HG02610 (cell line): ENCODE measurements at regions not wholly inside any gene's neighbourhood (a gene's known extent, or its start where the extent isn't known, plus 50 kb on each side); places are given as distances from the start of the nearest gene placed in this dataset.
"Not testable (repeated sequence)": the region's sequence is repeated elsewhere in the genome, so short reads cannot be mapped to it uniquely, and the experiment has no call there.

Experiments
- ATAC-seq: cut with Tn5 transposase; IDR thresholded peaks from one replicate; pipeline ENCODE4 v1.9.1; 2021; ENCODE audit warnings: mild to moderate bottlenecking, moderate library complexity; ENCODE audit not compliant: unreplicated experiment

DNA sequence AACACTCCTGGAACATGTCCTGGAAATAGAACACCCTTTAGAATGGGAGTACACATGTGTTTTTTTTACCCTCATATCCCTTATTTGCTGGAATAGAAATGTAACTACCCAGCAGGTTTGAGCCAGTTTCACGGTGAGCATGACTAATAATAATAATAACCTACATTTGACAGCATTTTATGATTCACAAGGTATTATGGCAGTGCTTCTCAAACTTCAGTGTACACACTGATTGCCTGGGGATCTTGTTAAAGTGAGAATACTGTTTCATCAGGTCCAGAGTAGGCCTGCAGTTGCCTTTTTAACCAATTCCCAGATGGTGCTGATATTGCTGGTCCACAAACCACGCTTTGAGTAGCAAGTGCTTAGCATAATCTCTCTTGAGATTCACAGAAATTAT lies 63.9 kb downstream of the NFKBIZ start:
- ATAC-seq, result peak; percentile 45

DNA sequence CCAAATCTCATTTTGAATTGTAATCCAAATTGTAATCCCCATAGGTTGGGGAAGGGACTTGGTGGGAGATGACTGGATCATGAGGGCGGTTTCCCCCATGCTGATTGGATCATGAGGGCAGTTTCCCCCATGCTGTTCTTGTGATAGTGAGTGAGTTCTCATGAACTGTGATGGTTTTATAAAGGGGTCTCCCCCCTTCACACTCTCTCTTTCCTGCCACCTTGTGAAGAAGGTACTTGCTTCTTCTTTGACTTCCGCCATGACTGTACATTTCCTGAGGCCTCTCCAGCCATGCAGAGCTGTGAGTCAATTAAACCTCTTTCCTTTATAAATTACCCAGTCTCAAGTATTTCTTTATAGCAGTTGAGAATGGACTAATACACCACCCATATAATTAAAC lies 68.4 kb downstream of the NFKBIZ start:
- ATAC-seq, result not testable (repeated sequence)

DNA sequence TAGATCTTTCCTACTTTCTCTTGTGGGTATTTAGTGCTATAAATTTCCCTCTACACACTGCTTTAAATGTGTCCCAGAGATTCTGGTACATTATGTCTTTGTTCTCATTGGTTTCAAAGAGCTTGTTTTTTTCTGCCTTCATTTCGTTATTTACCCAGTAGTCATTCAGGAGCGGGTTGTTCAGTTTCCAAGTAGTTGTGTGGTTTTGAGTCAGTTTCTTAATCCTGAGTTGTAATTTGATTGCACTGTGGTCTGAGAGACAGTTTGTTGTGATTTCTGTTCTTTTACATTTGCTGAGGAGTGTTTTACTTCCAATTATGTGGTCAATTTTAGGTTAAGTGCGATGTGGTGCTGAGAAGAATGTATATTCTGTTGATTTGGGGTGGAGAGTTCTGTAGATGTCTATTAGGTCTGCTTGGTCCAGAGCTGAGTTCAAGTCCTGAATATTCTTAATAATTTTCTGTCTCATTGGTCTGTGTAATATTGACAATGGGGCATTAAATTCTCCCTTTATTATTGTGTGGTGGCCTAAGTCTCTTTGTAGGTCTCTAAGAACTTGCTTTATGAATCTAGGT lies 72.9 kb downstream of the NFKBIZ start:
- ATAC-seq, result not testable (repeated sequence)

DNA sequence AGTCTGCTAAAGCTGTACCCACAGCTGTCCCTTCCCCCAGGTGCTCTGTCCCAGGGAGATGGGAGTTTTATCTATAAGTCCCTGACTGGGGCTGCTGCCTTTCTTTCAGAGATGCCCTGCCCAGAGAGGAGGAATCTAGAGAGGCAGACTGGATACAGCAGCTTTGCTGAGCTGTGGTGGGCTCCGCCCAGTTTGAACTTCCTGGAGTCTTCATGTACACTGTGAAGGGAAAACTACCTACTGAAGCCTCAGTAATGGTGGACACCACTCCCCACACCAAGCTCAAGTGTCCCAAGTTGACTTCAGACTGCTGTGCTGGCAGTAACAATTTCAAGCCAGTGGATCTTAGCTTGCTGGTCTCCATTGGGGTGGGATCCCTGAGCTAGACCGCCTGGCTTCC lies 75.3 kb downstream of the NFKBIZ start:
- ATAC-seq, result peak; percentile 45

DNA sequence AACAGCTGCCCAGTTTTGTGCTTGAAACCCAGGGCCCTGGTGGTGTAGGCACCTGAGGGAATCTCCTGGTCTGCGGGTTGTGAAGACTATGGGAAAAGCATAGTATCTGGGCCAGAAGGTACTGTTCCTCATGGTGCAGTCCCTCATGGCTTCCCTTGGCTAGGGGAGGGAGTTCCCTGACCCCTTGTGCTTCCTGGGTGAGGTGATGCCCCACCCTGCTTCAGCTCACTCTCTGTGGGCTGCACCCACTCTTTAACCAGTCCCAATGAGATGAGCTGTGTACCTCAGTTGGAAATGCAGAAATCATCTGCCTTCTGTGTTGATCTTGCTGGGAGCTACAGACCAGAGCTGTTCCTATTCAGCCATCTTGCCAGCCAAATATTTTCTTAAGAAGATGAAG lies 75.8 kb downstream of the NFKBIZ start:
- not testable (repeated sequence) for ATAC-seq

DNA sequence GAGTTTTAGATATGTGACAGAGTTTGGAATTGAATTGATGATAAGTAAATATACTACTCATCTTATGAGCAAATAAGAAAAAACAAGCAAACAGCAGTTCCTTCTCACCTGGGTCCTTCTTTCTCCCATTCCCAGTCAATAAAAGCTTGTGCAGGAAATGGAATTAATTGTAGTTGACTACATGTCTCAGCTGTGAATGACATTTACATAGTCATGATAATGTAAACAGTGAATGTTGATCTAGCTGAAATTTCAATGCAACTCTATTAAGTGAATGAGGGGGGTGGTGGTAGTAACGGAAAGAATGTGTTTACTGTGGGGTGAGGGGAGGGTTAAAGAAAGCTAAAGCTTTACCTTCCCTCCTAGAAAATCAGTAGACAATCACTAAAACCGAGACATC lies 76.2 kb downstream of the NFKBIZ start:
- ATAC-seq, result no peak

DNA sequence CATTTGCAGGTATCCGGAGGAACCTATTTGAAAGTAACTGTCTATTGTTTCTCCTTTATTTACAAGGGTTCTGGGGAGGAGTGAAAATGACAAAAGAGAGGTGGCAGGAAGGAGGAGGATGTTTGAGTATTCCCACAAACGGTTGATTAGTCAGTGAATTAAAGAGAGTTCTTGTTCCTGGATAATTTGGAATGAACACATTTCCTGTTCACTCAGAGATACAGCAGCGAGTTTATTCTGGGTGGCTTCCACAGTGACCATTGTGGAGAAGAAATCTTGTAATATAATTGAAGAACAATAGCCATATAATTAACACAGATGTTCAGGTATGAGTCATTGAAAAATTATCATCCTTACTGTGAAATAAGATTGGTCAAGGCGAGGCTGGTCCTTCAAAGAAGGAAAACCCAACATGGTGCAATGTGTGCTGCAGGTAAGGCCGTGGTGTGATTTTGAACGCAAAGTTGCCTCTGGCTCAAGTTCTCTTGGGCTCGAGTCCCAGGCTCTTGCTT lies 77.3 kb downstream of the NFKBIZ start:
- ATAC-seq, result no peak

DNA sequence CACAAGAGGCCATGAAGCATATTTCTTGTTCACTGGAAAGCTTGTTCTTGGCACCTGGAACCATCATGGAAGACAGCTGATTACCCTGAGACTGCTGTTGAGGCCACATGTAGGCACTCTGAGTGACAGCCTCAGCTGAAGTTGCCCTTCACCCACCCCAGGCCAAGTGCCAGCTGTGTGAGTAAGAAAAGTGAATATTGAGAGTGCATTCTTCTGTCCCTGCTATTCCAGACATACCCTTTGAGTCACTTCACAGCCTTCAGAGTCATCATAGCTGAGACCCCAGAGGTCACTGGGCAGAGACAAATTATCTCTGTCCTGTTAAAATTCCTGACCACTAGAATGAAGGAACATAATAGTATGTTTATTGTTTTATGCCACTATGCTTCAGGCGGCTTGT lies 79.6 kb downstream of the NFKBIZ start:
- ATAC-seq, result no peak

DNA sequence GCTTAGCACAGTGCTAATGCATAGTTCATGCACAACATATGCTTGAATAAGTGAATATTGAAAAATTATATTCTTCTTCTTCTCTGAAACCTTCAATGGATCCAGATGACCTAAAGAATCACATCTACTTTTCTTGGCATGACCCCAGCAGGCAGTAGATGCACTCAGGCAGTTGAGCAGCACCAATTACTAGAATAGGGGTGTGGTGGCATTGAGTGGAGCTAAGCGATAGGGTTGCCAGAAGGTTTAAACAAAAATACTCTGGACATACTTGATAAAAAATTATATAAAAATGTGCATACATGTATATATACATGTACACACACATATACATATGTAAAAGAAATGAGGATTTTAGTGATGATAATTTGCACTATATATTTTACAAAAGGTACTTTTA lies 81.8 kb downstream of the NFKBIZ start:
- no peak for ATAC-seq

DNA sequence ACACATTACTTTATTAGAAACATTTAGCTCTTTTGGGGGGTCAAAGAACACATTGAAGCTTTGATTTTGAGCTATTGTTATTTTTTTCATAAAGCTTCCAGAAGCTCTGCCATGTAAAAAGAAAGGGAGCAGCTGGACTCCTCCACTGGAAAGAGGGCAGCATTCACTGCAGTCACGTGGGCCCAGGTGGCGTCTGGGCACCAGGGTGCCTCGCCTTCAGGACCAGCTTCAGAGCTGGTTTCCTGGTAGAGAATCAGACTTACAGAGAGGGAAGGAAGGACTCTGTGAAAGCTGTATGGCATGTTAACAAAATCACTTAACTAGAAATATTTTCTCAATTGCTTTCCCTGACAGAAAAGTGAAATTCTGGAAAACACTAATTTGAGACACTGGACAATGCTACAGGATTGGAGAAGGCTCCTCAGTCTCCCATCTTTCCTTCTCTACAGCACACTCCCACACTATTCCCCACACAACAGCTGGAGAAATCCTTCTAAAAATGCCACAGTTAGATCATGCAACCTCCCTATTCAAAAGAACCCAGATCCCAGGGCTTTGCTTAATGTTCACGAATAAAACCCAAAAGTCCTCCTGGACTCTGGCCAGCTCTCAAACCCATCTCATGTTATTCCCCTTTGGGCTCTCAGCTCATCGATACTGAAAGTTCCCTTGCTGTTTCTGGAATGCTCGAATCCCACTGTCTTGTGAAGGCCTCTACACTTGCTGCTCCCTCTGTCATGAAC lies 83.2 kb downstream of the NFKBIZ start:
- no peak for ATAC-seq

DNA sequence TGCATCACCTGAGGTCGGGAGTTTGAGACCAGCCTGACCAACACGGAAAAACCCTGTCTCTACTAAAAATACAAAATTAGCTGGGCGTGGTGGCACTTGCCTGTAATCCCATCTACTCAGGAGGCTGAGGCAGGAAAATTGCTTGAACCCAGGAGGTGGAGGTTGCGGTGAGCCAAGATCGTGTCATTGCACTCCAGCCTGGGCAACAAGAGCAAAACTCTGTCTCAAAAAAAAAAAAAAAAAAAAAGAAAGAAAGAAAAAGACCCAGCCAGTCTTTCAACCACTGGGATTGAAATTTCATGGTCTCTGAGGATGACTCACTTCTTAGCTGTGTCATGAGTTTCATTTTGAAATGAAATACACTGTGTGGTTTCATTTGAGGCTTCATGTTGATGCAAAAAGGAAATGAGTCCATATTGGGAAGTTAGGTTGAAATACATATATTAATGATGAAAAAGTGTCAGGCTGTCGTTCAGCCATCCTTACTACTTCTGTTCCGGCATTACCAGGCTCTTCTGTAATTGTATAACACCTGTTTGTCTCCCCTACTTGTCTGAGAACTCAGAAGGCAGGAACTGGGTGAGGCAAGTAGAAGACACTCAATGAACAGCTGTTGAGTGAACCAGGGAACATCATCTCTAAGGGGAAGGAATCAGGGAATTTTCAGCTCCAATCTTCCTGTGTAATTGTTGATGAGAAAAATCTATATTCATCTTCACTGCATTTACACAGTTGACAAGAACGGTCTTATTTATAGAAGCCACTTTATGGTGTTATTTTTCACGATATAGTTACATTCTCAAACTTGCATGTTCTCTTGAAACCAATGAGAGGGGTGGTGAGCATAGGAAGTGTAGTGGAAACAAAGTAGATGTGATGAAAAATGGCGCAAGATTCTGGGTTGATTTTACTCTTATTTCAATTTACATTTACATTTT lies 87.4 kb downstream of the NFKBIZ start:
- peak; percentile 84 for ATAC-seq

DNA sequence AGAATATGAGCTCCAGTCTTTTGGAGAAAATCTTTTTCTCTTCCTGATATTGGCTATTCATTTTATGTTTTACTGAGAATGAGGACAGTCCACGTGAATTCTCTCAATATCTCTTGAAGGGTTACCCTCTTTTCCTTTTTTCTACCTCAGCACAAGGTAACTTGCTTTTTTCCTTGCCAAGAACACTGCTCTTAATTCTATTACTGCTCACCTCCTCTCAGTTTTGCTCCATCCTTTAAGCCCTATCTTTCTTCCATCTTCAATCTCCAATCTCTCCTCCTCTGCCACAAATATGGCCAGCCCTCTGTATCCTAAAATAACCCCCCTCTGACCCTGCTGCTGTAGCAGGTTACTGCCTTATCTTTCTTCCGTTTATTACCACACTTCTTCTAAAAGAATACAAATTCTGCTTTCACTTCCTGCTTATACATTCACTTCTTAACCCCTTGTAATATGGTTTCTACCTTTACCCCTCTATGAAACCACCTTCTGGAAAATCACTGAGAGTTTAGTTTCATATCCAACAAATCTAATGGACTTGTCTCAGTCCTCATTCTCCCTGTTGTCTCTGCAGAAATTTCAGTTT lies 89.0 kb downstream of the NFKBIZ start:
- peak; percentile 29 for ATAC-seq

DNA sequence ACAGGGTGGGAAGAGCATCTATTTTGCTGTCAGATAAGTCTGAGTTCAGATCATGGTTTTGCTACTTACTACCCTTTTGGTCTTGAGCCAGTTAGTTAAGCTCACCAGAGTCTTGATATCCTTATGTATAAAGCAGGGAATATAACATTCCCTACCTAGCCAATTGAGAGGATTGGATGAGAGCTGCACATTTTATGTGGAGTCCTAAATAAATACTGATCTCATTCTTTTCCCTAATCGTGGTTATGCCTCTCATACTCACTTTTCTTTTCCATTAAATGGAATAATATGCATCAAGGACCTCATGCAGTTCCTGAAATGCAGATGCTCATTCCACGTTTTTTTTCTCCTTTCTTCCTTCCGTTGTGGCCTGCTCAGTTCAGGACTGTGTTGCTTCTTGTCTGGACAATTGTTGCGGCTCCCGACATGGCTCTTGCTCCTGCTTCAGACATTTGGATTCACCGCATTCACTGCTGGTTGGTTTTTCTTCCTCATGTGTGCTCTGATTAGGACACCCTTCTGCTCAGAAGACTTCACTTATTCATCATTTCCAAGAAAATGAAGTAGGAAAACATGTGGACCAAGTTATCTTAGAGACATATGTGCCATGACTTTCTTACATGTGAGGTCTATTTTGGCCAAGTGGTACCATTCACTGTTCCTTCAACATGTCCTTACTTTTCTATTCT lies 90.2 kb downstream of the NFKBIZ start:
- ATAC-seq, result no peak

DNA sequence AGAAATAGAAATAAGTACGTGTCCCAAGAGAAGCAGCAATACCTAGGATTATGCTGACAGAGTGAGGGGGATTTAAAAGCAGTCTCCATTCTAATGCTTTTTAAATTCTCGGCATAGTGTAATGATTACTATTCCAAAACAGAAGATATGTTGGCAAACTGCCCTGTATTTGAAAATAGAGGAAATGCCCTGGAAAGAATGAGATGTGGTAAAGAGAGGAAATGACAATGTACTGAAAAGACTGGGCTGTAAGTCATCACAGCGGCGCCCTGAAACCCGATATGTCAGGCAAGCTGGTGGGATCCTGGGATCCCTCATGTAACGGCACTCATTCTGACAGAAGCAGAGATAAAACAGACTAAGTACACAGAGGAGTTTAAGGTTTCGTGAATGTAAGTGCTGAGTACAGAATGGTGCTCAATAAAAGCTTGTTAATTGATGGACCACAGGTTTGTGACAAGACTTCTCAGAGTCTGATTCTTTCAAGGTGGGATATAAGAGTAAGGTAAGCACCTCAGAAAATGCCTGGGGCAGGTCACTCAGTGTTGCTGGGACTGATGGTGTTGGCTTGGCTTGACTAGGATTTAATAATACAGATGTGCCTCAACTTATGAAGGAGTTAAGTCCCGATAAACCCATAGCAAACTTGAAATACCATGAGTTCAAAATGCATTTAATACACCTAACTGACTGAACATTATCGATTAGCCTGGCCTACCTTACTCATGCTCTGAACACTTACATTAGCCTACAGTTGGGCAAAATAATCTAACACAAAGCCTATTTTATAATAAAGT lies 91.4 kb downstream of the NFKBIZ start:
- ATAC-seq, result no peak

DNA sequence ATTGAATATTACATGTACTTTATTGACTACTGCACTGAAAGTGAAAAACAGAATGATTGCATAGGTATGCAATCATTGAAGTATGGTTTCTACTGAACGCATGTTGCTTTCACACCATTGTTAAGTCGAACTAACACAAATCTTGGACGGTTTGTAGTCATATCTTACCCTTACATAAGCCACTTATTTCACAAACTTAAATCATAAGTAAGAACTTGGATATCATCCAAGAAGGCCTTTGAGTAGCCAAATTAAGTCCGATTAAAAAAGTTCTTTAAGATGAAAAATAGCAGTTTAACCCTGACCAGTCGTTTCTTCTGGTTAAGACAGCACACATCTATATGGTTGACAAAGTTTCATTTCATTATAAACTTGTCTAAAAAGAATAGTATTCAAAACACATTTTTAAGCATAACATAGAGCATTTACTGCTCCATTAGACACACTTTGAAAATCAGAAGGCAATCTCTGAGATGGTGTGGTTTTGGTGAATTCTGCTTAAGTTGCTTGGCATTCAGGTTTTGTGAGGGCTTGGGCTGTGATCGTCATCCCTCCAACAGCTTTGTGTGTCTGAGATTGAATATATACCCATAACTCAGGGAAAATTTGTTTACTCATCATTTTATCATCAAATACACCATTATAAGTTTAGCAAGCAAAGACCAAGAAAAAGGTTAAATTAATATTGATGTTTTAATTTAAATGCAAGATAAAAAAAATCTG lies 92.2 kb downstream of the NFKBIZ start:
- no peak for ATAC-seq

DNA sequence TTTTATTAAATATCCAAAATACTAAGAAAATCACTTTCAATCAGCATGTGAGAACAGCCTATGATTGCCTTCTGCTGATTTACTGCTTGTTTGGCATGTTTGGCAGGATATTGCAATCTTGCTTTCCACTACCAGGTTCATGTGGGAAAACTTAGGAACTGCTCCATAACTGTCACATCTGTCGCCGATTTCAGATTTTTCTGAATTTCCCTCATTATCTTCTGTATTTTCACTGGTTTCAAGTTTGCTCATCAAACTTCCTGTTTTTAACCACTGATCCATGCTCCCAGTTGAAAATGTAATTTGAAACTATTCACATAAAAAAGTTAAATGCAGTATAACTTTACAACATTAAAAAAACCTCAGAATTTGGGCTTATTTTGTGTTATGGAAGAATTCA lies 93.0 kb downstream of the NFKBIZ start:
- no peak for ATAC-seq

DNA sequence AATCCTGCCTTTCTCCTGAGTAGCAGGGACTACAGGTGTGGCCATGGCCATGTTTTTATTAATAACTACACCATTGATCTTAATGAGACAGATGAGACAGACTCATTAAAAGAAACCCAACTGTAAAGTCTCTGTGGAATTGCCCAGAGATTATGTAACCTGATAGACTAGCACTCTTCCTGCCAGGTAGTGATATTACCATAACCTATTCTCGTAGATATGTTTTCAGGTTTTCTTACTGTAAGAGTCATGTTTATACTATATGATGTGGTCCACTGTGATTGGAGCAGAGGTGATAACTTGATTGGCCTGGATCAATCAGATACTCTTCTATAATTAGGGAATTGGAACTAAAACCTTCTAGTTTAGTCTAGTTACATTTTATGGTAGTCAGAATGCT lies 93.7 kb downstream of the NFKBIZ start:
- peak; percentile 57 for ATAC-seq

DNA sequence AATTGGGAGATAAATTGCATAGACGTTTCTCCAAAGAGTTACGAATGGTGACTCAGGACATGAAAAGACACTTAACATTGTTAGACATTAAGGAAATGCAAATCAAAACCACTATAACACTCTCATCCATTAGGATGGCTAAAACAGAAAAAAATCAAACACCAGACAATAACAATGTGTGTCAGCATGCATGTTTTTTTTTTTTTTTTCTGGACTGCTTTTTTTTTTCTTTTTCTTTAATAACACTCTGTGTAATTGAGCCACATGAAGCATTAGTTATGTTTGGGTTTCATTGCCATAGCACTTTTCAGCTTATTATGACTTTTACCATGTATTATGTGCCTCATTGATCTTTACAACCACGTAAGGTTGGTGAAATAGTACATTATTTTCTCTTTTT lies 95.0 kb downstream of the NFKBIZ start:
- ATAC-seq, result no peak

DNA sequence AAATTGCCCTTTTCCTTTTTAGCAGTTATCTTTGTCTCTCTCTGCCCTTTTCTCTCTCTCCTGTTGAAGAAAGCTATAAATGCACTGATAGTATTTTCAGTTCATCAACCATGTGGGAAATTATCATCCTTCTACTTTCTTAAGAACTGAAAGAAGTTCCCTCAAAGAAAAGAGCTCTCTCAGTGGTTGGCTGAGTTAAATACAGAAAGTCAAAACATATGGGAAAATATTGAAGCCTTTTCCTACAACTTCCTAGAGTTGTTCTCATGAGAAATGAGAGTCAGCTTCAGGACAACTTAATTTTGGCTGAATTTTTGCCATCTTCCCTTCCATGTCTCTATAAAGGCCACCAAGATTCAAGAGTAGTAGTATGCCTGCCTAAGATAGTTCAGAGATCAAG lies 96.7 kb downstream of the NFKBIZ start:
- no peak for ATAC-seq
